ENCODE measurements at regions not wholly inside any gene's neighbourhood (a gene's known extent, or its start where the extent isn't known, plus 50 kb on each side); places are given as distances from the start of the nearest gene placed in this dataset.

- H3K79me2 ChIP-seq (ENCODE audit: insufficient read depth, low read length) = no peaks in the 10 kb centered on the region
- H4K20me1 ChIP-seq (ENCODE audit: insufficient read depth, low read length) = no peaks in the 10 kb centered on the region
- H3K4me3 ChIP-seq (ENCODE audit: insufficient read depth, low read length) = no peak overlapping the region
- H3K27ac ChIP-seq (ENCODE audit: low read depth, low read length) = no peak overlapping the region
- no peak for DNase-seq (ENCODE audit: insufficient read length, low spot score, missing footprints)
- no peak for TF ChIP-seq CTCF (IDR thresholded peaks at IDR 0.05; ENCODE audit: extremely low read depth, low read depth, low read length)
- H3K4me1 ChIP-seq (ENCODE audit: insufficient read depth, low read length) = no peaks in the 10 kb centered on the region
- H3K4me2 ChIP-seq (ENCODE audit: insufficient read depth, low read length) = no peak overlapping the region
- no peaks in the 10 kb centered on the region for H3K27me3 ChIP-seq (ENCODE audit: insufficient read depth, low read length)
- H3K9me3 ChIP-seq (ENCODE audit: low read depth, low read length) = no peaks in the 10 kb centered on the region
- no peaks in the 10 kb centered on the region for H3K36me3 ChIP-seq (ENCODE audit: insufficient read depth, low read length)
- H2AFZ ChIP-seq (ENCODE audit: low read length) = no peak overlapping the region
These were observed 138.5 kb downstream of the ZNF621 start for GRCh38 chr3:40663280-40663679.

DNA sequence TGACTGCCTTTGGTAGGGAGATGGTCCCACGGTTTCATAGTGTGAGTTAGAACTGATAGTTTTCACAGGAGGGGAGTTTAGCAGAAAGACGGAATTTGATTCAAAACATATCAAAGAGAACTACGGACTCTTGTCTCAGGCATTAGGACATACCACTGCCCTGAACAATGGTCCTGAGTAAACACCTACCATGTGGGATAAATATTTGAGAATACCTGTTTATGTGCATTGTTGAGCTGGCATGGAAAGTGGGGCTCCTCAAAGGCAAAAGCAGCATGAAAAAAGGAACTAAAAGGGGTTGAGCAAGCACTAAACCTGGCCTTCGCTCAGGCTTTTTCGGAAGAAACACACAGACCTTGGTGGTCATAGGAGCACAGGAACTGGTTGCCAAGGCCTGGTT is 144.4 kb downstream of the ZNF621 start:
- no peaks in the 10 kb centered on the region for H3K36me3 ChIP-seq (ENCODE audit: insufficient read depth, low read length)
- no peaks in the 10 kb centered on the region for H3K4me1 ChIP-seq (ENCODE audit: insufficient read depth, low read length)
- no peak overlapping the region for H3K27ac ChIP-seq (ENCODE audit: low read depth, low read length)
- DNase-seq (ENCODE audit: insufficient read length, low spot score, missing footprints) = peak; percentile 14
- no peaks in the 10 kb centered on the region for H4K20me1 ChIP-seq (ENCODE audit: insufficient read depth, low read length)
- H3K79me2 ChIP-seq (ENCODE audit: insufficient read depth, low read length) = no peaks in the 10 kb centered on the region
- no peak for TF ChIP-seq CTCF (IDR thresholded peaks at IDR 0.05; ENCODE audit: extremely low read depth, low read depth, low read length)
- H3K4me2 ChIP-seq (ENCODE audit: insufficient read depth, low read length) = no peak overlapping the region
- no peak overlapping the region for H2AFZ ChIP-seq (ENCODE audit: low read length)
- H3K9me3 ChIP-seq (ENCODE audit: low read depth, low read length) = no peaks in the 10 kb centered on the region
- no peak overlapping the region for H3K4me3 ChIP-seq (ENCODE audit: insufficient read depth, low read length)
- no peaks in the 10 kb centered on the region for H3K27me3 ChIP-seq (ENCODE audit: insufficient read depth, low read length)

- H3K27ac ChIP-seq (ENCODE audit: low read depth, low read length) = no peak overlapping the region
- no peak for TF ChIP-seq CTCF (IDR thresholded peaks at IDR 0.05; ENCODE audit: extremely low read depth, low read depth, low read length)
- H3K4me3 ChIP-seq (ENCODE audit: insufficient read depth, low read length) = no peak overlapping the region
- H3K4me2 ChIP-seq (ENCODE audit: insufficient read depth, low read length) = no peak overlapping the region
- H2AFZ ChIP-seq (ENCODE audit: low read length) = no peak overlapping the region
- no peak for DNase-seq (ENCODE audit: insufficient read length, low spot score, missing footprints)
- no peaks in the 10 kb centered on the region for H3K4me1 ChIP-seq (ENCODE audit: insufficient read depth, low read length)
- no peaks in the 10 kb centered on the region for H3K36me3 ChIP-seq (ENCODE audit: insufficient read depth, low read length)
- no peaks in the 10 kb centered on the region for H3K27me3 ChIP-seq (ENCODE audit: insufficient read depth, low read length)
- no peaks in the 10 kb centered on the region for H4K20me1 ChIP-seq (ENCODE audit: insufficient read depth, low read length)
- no peaks in the 10 kb centered on the region for H3K79me2 ChIP-seq (ENCODE audit: insufficient read depth, low read length)
- no peaks in the 10 kb centered on the region for H3K9me3 ChIP-seq (ENCODE audit: low read depth, low read length)
These were observed 148.1 kb downstream of the ZNF621 start for GRCh38 chr3:40672861-40673260.

GRCh38 chr3:40677321-40677720 is 152.6 kb downstream of the ZNF621 start:
- H3K36me3 ChIP-seq (ENCODE audit: insufficient read depth, low read length) = no peaks in the 10 kb centered on the region
- no peaks in the 10 kb centered on the region for H3K4me1 ChIP-seq (ENCODE audit: insufficient read depth, low read length)
- H3K27me3 ChIP-seq (ENCODE audit: insufficient read depth, low read length) = no peaks in the 10 kb centered on the region
- no peak overlapping the region for H3K27ac ChIP-seq (ENCODE audit: low read depth, low read length)
- no peaks in the 10 kb centered on the region for H3K79me2 ChIP-seq (ENCODE audit: insufficient read depth, low read length)
- no peak overlapping the region for H3K4me2 ChIP-seq (ENCODE audit: insufficient read depth, low read length)
- DNase-seq (ENCODE audit: insufficient read length, low spot score, missing footprints) = no peak
- H2AFZ ChIP-seq (ENCODE audit: low read length) = no peak overlapping the region
- H3K9me3 ChIP-seq (ENCODE audit: low read depth, low read length) = no peaks in the 10 kb centered on the region
- no peak for TF ChIP-seq CTCF (IDR thresholded peaks at IDR 0.05; ENCODE audit: extremely low read depth, low read depth, low read length)
- no peak overlapping the region for H3K4me3 ChIP-seq (ENCODE audit: insufficient read depth, low read length)
- no peaks in the 10 kb centered on the region for H4K20me1 ChIP-seq (ENCODE audit: insufficient read depth, low read length)
